ENCODE measurements at regions not wholly inside any gene's neighbourhood (a gene's known extent, or its start where the extent isn't known, plus 50 kb on each side); places are given as distances from the start of the nearest gene placed in this dataset.

- no peak overlapping the region for H3K27ac Mint-ChIP-seq
Measured at GRCh38 chr4:64001229-64001898, 407.9 kb downstream of the TECRL start.

More at GRCh38 chr4:64001229-64001898, 407.9 kb downstream of the TECRL start:
- H3K23ac ChIP-seq (ENCODE audit: insufficient read length, low read depth, low read length) = no peak overlapping the region
- H3K79me2 ChIP-seq (ENCODE audit: insufficient read depth, low read length) = no peaks in the 10 kb centered on the region
- H3K79me1 ChIP-seq (ENCODE audit: insufficient read depth, low read depth, low read length, poor library complexity, severe bottlenecking) = no peaks in the 10 kb centered on the region
- no CpG with 5 or more reads among the region's 5 CpGs for WGBS (ENCODE audit: extremely low coverage, insufficient read length, low lambda C conversion rate)
- Mint-ChIP-seq H3K9me3 (peaks cover 0 to 8% of the 10 kb centered on the region in 2 experiments; a peak in 3 of 5 replicates), H3K36me3 (ENCODE audit: insufficient read depth in 1 of 3, low read depth in 3 of 3) (no peaks in the 10 kb centered on the region), H3K27me3 (ENCODE audit: low read depth) (no peaks in the 10 kb centered on the region), H3K4me1 (no peaks in the 10 kb centered on the region), H3K4me3 (no peak overlapping the region)
- no peak overlapping the region for H2BK12ac ChIP-seq (ENCODE audit: insufficient read length, low read depth, low read length)
- H3K18ac ChIP-seq (ENCODE audit: insufficient read length, low read depth, low read length) = no peak overlapping the region
- H3K4ac ChIP-seq (ENCODE audit: low read depth, low read length) = no peak overlapping the region
- no peak overlapping the region for H3K56ac ChIP-seq (ENCODE audit: insufficient read length, low read depth, low read length)
- H3T11ph ChIP-seq (ENCODE audit: low read length) = no peak overlapping the region
- no peak overlapping the region for H4K91ac ChIP-seq (ENCODE audit: insufficient read length, low read depth, low read length)
- no peaks in the 10 kb centered on the region for H3K9me3 ChIP-seq (ENCODE audit: control insufficient read depth, low read depth, low read length)
- DNase-seq = no peak
- H3K14ac ChIP-seq (ENCODE audit: insufficient read depth, low read length) = no peak overlapping the region
- H4K20me1 ChIP-seq (ENCODE audit: control insufficient read depth, insufficient read depth, insufficient read length) = no peaks in the 10 kb centered on the region
- H4K8ac ChIP-seq (replicated peaks; ENCODE audit: insufficient read length, low read depth, low read length) = no peak overlapping the region
- no peak overlapping the region for H3K27ac ChIP-seq (ENCODE audit: insufficient read length, low read depth, low read length)
- H2AFZ ChIP-seq (ENCODE audit: low read length) = no peak overlapping the region
- H3K9ac ChIP-seq (ENCODE audit: extremely low read depth, insufficient read length, low read length) = no peak overlapping the region
- H4K5ac ChIP-seq (ENCODE audit: insufficient read length, low read depth, low read length) = no peak overlapping the region
- H2BK5ac ChIP-seq (ENCODE audit: insufficient read length, low read length) = no peak overlapping the region
- H3K23me2 ChIP-seq (ENCODE audit: insufficient read length, low read depth, low read length, poor library complexity, severe bottlenecking) = no peaks in the 10 kb centered on the region
- no peak overlapping the region for H2BK120ac ChIP-seq (ENCODE audit: low read depth, low read length, poor library complexity, severe bottlenecking)
- no peak overlapping the region for H2AK5ac ChIP-seq (ENCODE audit: insufficient read length, low read length)
- H3K4me1 ChIP-seq (ENCODE audit: insufficient read depth, low read length) = no peaks in the 10 kb centered on the region
- no peak overlapping the region for H2BK15ac ChIP-seq (ENCODE audit: low read depth, low read length)
- no peaks in the 10 kb centered on the region for H3K27me3 ChIP-seq (ENCODE audit: insufficient read depth, low read length)
- TF ChIP-seq CTCF (conservative IDR thresholded peaks at IDR 0.05) = no peak
- H2BK20ac ChIP-seq (ENCODE audit: low read depth, low read length, poor library complexity, severe bottlenecking) = no peak overlapping the region
- no peak overlapping the region for H3K4me2 ChIP-seq (ENCODE audit: insufficient read depth, insufficient read length, low read length)

Measured in H9 (cell line).